HG02840 (cell line): ENCODE measurements at regions not wholly inside any gene's neighbourhood (a gene's known extent, or its start where the extent isn't known, plus 50 kb on each side); places are given as distances from the start of the nearest gene placed in this dataset.
A peak's percentile ranks its signal among the peaks of the same experiment; 100 is the strongest.
"Not testable (repeated sequence)": the region's sequence is repeated elsewhere in the genome, so short reads cannot be mapped to it uniquely, and the experiment has no call there.

ENCODE experiments used
- ATAC-seq: cut with Tn5 transposase; IDR thresholded peaks from one replicate; pipeline ENCODE4 v1.9.1; 2021; ENCODE audit warnings: mild to moderate bottlenecking, moderate library complexity, moderate number of reproducible peaks; ENCODE audit not compliant: unreplicated experiment, low FRiP score

GRCh38 chr10:30534465-30535144, 94.9 kb downstream of the LYZL2 start:
- ATAC-seq, result no peak

- no peak for ATAC-seq
Measured at GRCh38 chr10:30531751-30532530, 97.6 kb downstream of the LYZL2 start.

- ATAC-seq, result peak; percentile 63
Measured at GRCh38 chr10:30529373-30529998, 95.5 kb downstream of the MAP3K8 start.

GRCh38 chr10:30528429-30528786, 94.4 kb downstream of the MAP3K8 start:
- ATAC-seq, result no peak

GRCh38 chr10:30527623-30528428, 93.8 kb downstream of the MAP3K8 start:
- ATAC-seq, result no peak

- not testable (repeated sequence) for ATAC-seq
Measured at GRCh38 chr10:30522661-30523078, 88.7 kb downstream of the MAP3K8 start.

GRCh38 chr10:30518907-30519306, 84.9 kb downstream of the MAP3K8 start:
- no peak for ATAC-seq
